GM12865 (cell line): ENCODE measurements at regions not wholly inside any gene's neighbourhood (a gene's known extent, or its start where the extent isn't known, plus 50 kb on each side); places are given as distances from the start of the nearest gene placed in this dataset.

Experiments used
- DNase-seq: peaks from one replicate; pipeline ENCODE4 v3.0.0; 2010; ENCODE audit warnings: low read depth
- H3K4me3 ChIP-seq: 2 replicates; pipeline ENCODE4 v1.5.1; 2011; ENCODE audit warnings: mild to moderate bottlenecking, low read depth, low read length, control low read depth
- CTCF ChIP-seq: IDR thresholded peaks from 2 replicates; pipeline ENCODE4 v1.5.1; 2011; ENCODE audit warnings: low read length, control low read depth, low read depth, inconsistent platforms; ENCODE audit not compliant: insufficient read depth; ENCODE audit errors: missing control alignments

GRCh38 chr3:56908004-56908403 is 106.3 kb upstream of the ARHGEF3 start:
- no peak overlapping the region for H3K4me3 ChIP-seq
- no peak for DNase-seq
- no peak for TF ChIP-seq CTCF

DNA sequence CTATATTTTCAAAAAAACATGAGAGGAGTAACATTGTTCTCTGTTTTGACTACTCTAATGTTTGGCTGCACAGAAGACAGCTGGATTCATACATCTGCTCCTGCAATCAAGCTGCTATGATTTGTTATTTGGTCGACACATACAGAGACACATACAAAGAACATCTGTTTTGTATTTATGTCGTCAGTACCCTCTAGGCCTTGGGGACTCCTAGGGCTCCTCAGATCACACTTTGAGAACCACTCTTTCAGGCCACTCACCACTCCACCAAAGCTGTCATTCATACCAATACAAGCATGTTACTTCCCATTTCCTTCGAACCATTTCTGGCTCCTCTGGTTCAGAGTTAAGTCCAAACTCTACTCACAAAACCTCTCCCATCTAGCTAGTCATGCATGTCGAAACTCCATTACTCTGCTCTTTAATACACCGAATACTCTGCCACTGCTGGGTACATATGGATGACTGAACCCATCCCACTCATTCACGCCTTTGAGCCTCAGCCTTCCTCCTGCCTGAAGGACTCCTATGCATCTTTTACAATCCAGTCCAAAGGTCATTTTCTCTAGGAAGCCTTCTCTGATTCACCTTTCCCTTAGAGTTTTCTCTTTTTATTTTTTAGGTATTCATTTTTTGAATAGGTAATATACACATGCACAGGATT is 102.9 kb upstream of the ARHGEF3 start:
- DNase-seq: no peak
- H3K4me3 ChIP-seq: no peak overlapping the region
- no peak for TF ChIP-seq CTCF

GRCh38 chr3:56903231-56903782 is 101.6 kb upstream of the ARHGEF3 start:
- H3K4me3 ChIP-seq: no peak overlapping the region
- TF ChIP-seq CTCF: no peak
- DNase-seq: no peak

DNA sequence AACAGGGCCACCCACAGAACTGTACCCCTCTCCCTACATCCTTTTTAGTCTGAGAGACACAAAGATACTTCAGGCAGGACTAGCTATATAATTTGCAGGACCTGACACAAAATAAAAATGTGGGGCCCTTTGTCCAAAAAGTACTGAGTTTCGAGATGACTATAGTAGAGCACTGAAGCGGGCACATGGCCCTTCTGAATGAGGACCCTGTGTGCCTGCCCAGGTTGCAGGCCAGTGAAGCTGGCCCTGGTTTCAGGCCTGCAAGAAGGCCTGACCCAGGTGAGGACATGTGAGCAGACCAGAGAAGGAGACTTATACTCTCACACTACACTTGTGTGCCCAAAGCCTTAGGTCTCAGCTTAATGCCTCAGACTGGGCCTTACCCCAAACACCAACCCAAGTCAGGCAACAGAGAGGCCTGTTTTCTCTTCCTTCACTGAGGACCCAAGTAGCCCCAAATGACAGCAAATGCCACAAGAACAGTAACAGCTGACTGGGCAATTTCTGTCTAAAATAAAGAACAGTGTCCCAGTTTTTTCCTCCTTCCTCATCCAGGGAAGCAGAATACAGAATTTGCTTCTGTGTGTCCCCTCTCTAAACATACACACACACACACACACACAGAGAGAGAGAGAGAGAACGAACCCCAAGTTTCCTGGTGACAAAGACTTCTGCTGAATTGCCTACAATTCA is 100.9 kb upstream of the ARHGEF3 start:
- no peak for TF ChIP-seq CTCF
- peak; percentile 22 for DNase-seq
- H3K4me3 ChIP-seq: no peak overlapping the region

DNA sequence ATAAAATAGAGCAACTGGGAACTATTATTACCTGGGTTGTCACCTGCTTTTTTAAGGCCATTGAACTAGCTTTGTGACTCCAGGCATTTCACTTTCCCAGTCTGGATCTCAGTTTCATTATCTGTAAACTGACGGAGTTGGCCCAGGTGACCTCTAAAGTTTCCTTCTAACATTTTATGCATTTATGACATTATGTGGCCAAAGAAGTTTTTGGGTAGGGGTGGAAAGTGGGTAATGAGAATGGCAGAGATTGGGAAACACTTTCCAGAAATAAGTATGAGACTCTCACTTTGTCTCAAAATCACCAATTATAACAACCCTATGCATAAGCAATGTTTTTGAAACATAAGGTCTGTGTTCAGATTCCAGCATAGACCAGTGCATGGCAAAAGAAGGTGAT is 99.1 kb upstream of the ARHGEF3 start:
- no peak overlapping the region for H3K4me3 ChIP-seq
- TF ChIP-seq CTCF: no peak
- DNase-seq: no peak

- DNase-seq: no peak
- no peak for TF ChIP-seq CTCF
- H3K4me3 ChIP-seq: no peak overlapping the region
These were observed 98.1 kb upstream of the ARHGEF3 start for GRCh38 chr3:56899851-56900250.
